ENCODE measurements at regions not wholly inside any gene's neighbourhood (a gene's known extent, or its start where the extent isn't known, plus 50 kb on each side); places are given as distances from the start of the nearest gene placed in this dataset.

DNA sequence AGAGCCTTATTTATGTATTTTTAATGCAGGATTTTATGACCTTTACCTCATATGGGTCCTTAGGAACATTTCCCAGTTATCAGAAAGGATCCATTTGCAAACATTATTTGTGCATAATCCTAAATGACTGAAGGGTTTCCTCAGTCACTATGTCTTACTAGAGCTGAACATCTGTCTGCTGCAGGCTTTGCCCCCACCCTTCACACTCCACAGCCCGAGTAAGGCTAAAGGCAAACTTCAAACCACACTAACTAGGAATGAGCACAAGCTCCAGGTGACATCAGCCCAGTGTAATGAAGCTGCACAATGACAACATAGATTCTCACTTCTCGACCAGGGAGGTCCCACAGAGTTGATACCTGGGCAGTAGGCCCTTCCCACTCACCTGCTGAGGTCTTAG, 491.3 kb upstream of the MKI67 start:
- no peaks in the 10 kb centered on the region for H3K9me3 ChIP-seq (ENCODE audit: low read length)
- no peak overlapping the region for H3K9ac ChIP-seq (ENCODE audit: low read length)
- TF ChIP-seq, protein P1, sequence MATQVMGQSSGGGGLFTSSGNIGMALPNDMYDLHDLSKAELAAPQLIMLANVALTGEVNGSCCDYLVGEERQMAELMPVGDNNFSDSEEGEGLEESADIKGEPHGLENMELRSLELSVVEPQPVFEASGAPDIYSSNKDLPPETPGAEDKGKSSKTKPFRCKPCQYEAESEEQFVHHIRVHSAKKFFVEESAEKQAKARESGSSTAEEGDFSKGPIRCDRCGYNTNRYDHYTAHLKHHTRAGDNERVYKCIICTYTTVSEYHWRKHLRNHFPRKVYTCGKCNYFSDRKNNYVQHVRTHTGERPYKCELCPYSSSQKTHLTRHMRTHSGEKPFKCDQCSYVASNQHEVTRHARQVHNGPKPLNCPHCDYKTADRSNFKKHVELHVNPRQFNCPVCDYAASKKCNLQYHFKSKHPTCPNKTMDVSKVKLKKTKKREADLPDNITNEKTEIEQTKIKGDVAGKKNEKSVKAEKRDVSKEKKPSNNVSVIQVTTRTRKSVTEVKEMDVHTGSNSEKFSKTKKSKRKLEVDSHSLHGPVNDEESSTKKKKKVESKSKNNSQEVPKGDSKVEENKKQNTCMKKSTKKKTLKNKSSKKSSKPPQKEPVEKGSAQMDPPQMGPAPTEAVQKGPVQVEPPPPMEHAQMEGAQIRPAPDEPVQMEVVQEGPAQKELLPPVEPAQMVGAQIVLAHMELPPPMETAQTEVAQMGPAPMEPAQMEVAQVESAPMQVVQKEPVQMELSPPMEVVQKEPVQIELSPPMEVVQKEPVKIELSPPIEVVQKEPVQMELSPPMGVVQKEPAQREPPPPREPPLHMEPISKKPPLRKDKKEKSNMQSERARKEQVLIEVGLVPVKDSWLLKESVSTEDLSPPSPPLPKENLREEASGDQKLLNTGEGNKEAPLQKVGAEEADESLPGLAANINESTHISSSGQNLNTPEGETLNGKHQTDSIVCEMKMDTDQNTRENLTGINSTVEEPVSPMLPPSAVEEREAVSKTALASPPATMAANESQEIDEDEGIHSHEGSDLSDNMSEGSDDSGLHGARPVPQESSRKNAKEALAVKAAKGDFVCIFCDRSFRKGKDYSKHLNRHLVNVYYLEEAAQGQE (IDR thresholded peaks at IDR 0.05; ENCODE audit: borderline replicate concordance): no peak
- TF ChIP-seq TAF1 (IDR thresholded peaks at IDR 0.05; ENCODE audit: low read depth) (no peak), EZH2 (IDR thresholded peaks at IDR 0.05; ENCODE audit: borderline replicate concordance, insufficient read depth, low read length, poor library complexity, severe bottlenecking) (no peak), RAD21 (conservative IDR thresholded peaks at IDR 0.05) (no peak), EP300 (conservative IDR thresholded peaks at IDR 0.05; ENCODE audit: poor library complexity, severe bottlenecking) (no peak), SMC3 (conservative IDR thresholded peaks at IDR 0.05; ENCODE audit: poor library complexity) (no peak), POLR2AphosphoS5 (IDR thresholded peaks at IDR 0.05) (no peak), MXI1 (conservative IDR thresholded peaks at IDR 0.05; ENCODE audit: poor library complexity, severe bottlenecking) (no peak)
- TF ChIP-seq, protein P2, sequence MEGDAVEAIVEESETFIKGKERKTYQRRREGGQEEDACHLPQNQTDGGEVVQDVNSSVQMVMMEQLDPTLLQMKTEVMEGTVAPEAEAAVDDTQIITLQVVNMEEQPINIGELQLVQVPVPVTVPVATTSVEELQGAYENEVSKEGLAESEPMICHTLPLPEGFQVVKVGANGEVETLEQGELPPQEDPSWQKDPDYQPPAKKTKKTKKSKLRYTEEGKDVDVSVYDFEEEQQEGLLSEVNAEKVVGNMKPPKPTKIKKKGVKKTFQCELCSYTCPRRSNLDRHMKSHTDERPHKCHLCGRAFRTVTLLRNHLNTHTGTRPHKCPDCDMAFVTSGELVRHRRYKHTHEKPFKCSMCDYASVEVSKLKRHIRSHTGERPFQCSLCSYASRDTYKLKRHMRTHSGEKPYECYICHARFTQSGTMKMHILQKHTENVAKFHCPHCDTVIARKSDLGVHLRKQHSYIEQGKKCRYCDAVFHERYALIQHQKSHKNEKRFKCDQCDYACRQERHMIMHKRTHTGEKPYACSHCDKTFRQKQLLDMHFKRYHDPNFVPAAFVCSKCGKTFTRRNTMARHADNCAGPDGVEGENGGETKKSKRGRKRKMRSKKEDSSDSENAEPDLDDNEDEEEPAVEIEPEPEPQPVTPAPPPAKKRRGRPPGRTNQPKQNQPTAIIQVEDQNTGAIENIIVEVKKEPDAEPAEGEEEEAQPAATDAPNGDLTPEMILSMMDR (IDR thresholded peaks at IDR 0.05; ENCODE audit: poor library complexity, severe bottlenecking): no peak
- no peaks in the 10 kb centered on the region for H3K79me2 ChIP-seq (replicated peaks; ENCODE audit: insufficient read depth, low read length)
- H3K4me3 ChIP-seq (ENCODE audit: low read length): no peak overlapping the region
- no peak overlapping the region for H3K27ac ChIP-seq (ENCODE audit: low read length)
- no peaks in the 10 kb centered on the region for H4K20me1 ChIP-seq (ENCODE audit: insufficient read depth)
- H3K4me2 ChIP-seq (ENCODE audit: low read length): no peak overlapping the region
- H3K9me2 ChIP-seq (ENCODE audit: insufficient read depth, low read length): no peaks in the 10 kb centered on the region
- H3F3A ChIP-seq (ENCODE audit: insufficient read depth, low read length, poor library complexity, severe bottlenecking): no peaks in the 10 kb centered on the region
- no peaks in the 10 kb centered on the region for H3K36me3 ChIP-seq (ENCODE audit: insufficient read depth, low read length)
- no peak overlapping the region for H2AFZ ChIP-seq (ENCODE audit: low read depth, low read length)
- H3K27me3 ChIP-seq (ENCODE audit: insufficient read depth, low read depth, low read length): no peaks in the 10 kb centered on the region

GRCh38 chr10:128622706-128623105, 496.5 kb upstream of the MKI67 start:
- Histone ChIP-seq H3K9me3 (ENCODE audit: low read length) (no peaks in the 10 kb centered on the region), H3K36me3 (ENCODE audit: insufficient read depth, low read length) (no peaks in the 10 kb centered on the region), H3K9me2 (ENCODE audit: insufficient read depth, low read length) (no peaks in the 10 kb centered on the region), H3K27ac (ENCODE audit: low read length) (no peak overlapping the region), H3K27me3 (ENCODE audit: insufficient read depth, low read depth, low read length) (no peaks in the 10 kb centered on the region), H3K79me2 (replicated peaks; ENCODE audit: insufficient read depth, low read length) (no peaks in the 10 kb centered on the region), H4K20me1 (ENCODE audit: insufficient read depth) (no peaks in the 10 kb centered on the region), H3K9ac (ENCODE audit: low read length) (no peak overlapping the region), H2AFZ (ENCODE audit: low read depth, low read length) (no peak overlapping the region), H3F3A (ENCODE audit: insufficient read depth, low read length, poor library complexity, severe bottlenecking) (no peaks in the 10 kb centered on the region), H3K4me2 (ENCODE audit: low read length) (no peak overlapping the region), H3K4me3 (ENCODE audit: low read length) (no peak overlapping the region)
- TF ChIP-seq, protein P2 (IDR thresholded peaks at IDR 0.05; ENCODE audit: poor library complexity, severe bottlenecking): no peak
- no peak for TF ChIP-seq SMC3 (conservative IDR thresholded peaks at IDR 0.05; ENCODE audit: poor library complexity)
- no peak for TF ChIP-seq MXI1 (conservative IDR thresholded peaks at IDR 0.05; ENCODE audit: poor library complexity, severe bottlenecking)
- TF ChIP-seq POLR2AphosphoS5 (IDR thresholded peaks at IDR 0.05): no peak
- no peak for TF ChIP-seq RAD21 (conservative IDR thresholded peaks at IDR 0.05)
- no peak for TF ChIP-seq EP300 (conservative IDR thresholded peaks at IDR 0.05; ENCODE audit: poor library complexity, severe bottlenecking)
- no peak for TF ChIP-seq EZH2 (IDR thresholded peaks at IDR 0.05; ENCODE audit: borderline replicate concordance, insufficient read depth, low read length, poor library complexity, severe bottlenecking)
- TF ChIP-seq, protein P1 (IDR thresholded peaks at IDR 0.05; ENCODE audit: borderline replicate concordance): no peak
- no peak for TF ChIP-seq TAF1 (IDR thresholded peaks at IDR 0.05; ENCODE audit: low read depth)
